IMR-90 (cell line): ENCODE measurements at regions not wholly inside any gene's neighbourhood (a gene's known extent, or its start where the extent isn't known, plus 50 kb on each side); places are given as distances from the start of the nearest gene placed in this dataset.

ENCODE experiments used
- BHLHE40 ChIP-seq: fragments of 150-350 bp; IDR thresholded peaks from 2 replicates; pipeline ENCODE4 v1.6.1; 2016; ENCODE audit warnings: mild to moderate bottlenecking, low read depth, low read length
- CEBPB ChIP-seq: IDR thresholded peaks from 2 replicates; pipeline ENCODE4 v1.6.1; 2012; ENCODE audit warnings: low read depth, low read length, improper control_type of control experiment
- FOS ChIP-seq: fragments of 150-350 bp; IDR thresholded peaks from 2 replicates; pipeline ENCODE4 v1.6.1; 2016; ENCODE audit warnings: low read depth, low read length
- SMC3 ChIP-seq: fragments of 150-350 bp; IDR thresholded peaks from 2 replicates; pipeline ENCODE4 v1.6.1; 2016; ENCODE audit warnings: low read depth, mild to moderate bottlenecking, antibody characterized with exemption, low read length, moderate library complexity
- TF ChIP-seq, protein P1 (sequence below): conservative IDR thresholded peaks from 2 replicates; pipeline ENCODE4 v1.5.1; 2012; ENCODE audit warnings: mild to moderate bottlenecking, low read depth, low read length, improper control_type of control experiment

DNA sequence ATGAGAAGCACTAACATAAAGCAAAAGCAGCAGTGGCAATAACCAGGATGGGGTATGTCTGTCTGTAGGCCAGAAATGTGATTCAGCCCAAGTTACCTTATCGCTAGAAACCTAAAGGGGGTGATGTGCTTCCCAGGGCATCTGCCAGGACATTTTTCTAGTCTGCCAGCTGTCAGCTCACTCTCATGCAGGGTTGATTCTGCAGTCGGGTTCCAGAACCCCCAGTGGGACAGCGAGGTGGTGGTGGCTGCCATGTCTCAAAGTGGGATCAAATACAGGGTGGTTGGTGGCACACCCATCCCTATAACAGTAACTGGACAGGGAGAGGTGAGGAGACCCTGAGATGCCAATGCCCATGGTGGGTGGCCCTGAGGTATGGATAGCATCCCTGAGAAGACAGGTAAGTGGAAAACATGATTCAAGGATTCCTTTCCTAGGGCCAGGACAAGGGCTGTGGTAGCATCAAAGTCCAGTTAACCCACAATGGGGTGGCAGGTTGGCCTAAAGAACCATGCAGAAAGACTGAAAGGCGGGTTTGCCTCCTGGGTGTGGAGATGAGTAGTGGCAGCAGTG lies 84.3 kb downstream of the TNFRSF13B start:
- TF ChIP-seq, protein P1, sequence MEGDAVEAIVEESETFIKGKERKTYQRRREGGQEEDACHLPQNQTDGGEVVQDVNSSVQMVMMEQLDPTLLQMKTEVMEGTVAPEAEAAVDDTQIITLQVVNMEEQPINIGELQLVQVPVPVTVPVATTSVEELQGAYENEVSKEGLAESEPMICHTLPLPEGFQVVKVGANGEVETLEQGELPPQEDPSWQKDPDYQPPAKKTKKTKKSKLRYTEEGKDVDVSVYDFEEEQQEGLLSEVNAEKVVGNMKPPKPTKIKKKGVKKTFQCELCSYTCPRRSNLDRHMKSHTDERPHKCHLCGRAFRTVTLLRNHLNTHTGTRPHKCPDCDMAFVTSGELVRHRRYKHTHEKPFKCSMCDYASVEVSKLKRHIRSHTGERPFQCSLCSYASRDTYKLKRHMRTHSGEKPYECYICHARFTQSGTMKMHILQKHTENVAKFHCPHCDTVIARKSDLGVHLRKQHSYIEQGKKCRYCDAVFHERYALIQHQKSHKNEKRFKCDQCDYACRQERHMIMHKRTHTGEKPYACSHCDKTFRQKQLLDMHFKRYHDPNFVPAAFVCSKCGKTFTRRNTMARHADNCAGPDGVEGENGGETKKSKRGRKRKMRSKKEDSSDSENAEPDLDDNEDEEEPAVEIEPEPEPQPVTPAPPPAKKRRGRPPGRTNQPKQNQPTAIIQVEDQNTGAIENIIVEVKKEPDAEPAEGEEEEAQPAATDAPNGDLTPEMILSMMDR: no peak
- TF ChIP-seq BHLHE40 (no peak), FOS (no peak), SMC3 (no peak), CEBPB (no peak)
